GM19099 (cell line): ENCODE measurements at regions not wholly inside any gene's neighbourhood (a gene's known extent, or its start where the extent isn't known, plus 50 kb on each side); places are given as distances from the start of the nearest gene placed in this dataset.

Experiments used
- POLR2A ChIP-seq: IDR thresholded peaks from 3 replicates; pipeline ENCODE4 v1.6.1; 2011; ENCODE audit warnings: low read depth; ENCODE audit not compliant: insufficient read length; ENCODE audit errors: extremely low read depth

GRCh38 chr12:124418791-124419190 lies 123.9 kb downstream of the RFLNA start:
- no peak for TF ChIP-seq POLR2A

DNA sequence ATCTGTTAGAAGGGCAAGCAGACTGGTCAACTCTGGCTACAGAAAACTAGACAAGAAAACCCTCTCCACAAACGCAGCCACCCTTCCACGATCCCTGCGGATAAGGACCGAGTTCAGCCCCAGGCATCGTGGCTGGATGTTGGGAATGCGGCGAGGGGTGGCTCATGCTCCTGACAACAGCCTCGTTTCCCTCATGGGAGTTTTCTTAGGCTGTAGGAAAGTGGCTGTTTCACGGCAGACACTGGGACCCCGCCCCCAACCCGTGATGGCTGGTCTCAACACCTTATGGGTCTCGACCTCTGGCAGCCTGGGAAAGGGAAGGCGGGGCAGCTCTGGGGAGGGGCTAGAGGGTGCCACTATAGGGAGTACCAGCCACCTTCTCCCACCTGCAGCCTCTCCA lies 123.3 kb downstream of the RFLNA start:
- TF ChIP-seq POLR2A: no peak

- no peak for TF ChIP-seq POLR2A
Measured at GRCh38 chr12:124416516-124417395, 121.9 kb downstream of the RFLNA start.

DNA sequence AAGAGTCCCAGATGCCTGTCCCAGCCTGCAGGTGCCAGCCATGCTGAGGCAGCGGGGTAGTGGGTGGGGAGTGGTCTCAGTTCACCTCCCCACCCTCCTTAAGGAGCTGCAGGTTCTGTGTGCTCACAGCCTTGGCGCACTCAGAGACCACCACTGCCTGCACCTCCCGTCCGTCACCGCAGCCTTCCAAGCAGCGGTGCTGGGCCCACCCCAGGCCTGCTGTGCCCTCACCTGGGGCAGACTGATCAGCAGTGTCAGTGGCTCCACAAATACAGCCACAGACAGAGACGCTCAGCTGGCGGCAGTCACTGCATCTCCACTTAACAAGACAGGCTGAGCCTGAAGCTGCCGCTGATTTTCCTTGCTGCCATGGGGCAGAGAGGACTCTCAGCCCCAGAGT lies 120.2 kb downstream of the RFLNA start:
- TF ChIP-seq POLR2A: no peak

DNA sequence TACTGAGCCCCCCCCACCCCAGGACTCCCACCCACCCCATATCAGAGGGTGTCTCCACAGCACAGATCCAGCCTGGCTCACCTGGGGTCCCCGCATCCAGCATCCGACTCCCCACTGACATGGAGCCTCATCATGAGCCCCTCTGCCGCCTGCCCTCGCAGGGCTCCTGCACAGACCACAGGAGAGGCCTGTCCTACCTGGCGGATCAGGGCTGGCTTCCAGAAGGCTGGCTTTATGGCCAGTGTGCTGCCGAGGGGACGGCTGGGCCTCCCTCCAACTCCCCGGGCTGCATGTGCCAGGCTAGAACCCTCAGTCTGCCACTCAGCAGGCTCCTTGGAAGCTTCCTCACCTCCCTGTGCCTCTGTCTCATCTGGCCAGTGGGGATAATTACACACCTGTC lies 119.0 kb downstream of the RFLNA start:
- TF ChIP-seq POLR2A: no peak

- no peak for TF ChIP-seq POLR2A
Measured at GRCh38 chr12:124413401-124413800, 118.5 kb downstream of the RFLNA start.

GRCh38 chr12:124412646-124413015 lies 117.7 kb downstream of the RFLNA start:
- TF ChIP-seq POLR2A: no peak

GRCh38 chr12:124411953-124412645 lies 117.2 kb downstream of the RFLNA start:
- no peak for TF ChIP-seq POLR2A

GRCh38 chr12:124411281-124411878 lies 116.5 kb downstream of the RFLNA start:
- TF ChIP-seq POLR2A: no peak

GRCh38 chr12:124410354-124411175 lies 115.7 kb downstream of the RFLNA start:
- no peak for TF ChIP-seq POLR2A

DNA sequence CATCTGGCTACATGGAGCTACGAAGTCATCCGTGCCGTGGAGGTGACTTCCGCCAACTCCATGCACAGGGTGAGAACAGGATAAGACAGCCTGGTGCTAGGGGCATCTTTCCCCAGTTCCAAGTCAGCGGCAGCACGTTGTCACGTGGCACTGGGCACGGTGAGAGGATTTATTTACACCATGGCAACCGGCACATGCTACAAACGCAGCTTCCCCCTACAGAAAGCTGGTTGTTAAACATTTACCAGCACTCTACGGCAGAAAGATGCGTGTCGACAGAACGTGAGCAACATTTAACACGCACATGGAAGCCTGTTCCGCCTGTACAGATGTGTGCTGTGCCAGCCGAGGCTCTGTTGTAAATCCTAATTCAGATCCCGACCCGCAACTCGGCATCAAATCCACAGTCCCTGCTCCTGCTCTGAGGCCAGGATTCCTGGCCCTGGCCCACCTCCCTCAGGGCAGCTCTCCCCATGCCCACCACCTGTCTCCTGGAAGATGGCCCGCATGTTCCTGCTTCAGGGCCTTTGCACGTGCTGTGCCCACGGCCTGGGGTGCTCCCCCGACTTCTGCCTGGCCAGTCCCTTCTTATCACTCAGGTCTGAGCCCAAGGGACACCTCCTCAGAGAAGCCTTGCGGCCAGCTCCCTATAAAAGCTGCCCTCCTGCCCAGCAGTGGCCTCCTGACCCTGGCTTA lies 114.1 kb downstream of the RFLNA start:
- TF ChIP-seq POLR2A: no peak

DNA sequence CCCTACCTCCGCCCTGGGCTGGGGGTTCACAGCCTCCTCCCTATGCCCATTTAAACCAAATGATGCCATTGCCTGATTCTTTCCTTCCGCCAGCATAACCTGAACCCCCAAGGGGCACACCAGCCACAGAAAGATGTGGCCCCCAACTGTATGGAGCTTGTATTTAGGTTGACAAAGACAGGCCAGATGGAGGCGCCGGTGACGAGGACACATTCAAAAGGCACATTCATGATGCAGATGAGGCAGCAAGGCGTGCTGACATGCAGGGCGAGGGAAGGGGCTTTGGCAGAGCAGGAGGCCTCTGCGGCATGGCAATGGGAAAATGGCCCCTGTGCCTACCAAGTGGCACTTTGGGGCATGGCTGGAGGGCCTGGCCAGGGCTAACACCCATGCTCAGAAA lies 112.2 kb downstream of the RFLNA start:
- TF ChIP-seq POLR2A: no peak

DNA sequence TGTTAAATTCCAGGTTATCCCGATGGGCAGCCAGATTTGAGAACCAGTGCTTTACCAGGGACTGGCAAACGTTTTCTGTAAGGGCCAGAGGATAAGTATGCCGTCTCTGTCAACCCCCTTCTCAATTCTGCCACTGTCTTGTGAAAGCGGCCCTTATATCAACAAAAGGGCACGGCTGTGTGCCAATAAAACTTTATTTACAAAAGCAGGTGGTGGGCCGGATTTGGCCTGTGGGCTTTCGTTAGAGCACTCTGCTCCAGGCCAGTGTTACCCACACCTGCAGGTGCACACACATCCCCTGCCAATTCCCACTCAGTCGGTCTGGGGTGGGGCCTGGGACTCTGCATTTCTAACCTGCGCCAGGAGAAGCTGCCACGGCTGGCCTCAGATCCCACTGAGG lies 111.2 kb downstream of the RFLNA start:
- TF ChIP-seq POLR2A: no peak

DNA sequence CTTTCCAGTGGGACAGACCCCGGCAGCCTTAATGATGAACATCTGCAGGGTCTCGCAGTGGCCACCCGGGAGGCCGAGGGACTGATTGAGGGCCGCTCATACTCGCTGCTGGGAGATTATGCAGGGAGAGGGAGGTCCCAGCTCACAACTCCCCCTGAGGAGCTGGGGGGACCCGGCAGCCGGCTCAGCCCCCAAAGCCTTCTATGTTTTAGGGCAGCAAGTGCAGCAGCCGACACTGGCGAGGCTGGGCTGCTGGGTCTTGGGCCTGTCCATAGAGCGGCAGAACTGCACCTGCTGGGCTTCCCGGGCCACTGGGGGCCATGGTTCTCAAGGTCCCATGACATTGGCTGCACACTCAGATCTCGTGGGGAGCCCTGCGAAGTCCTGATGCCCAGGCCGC lies 110.7 kb downstream of the RFLNA start:
- TF ChIP-seq POLR2A: no peak
